MV-4-11 (cell line): ENCODE measurements at regions not wholly inside any gene's neighbourhood (a gene's known extent, or its start where the extent isn't known, plus 50 kb on each side); places are given as distances from the start of the nearest gene placed in this dataset.
"Not testable (repeated sequence)": the region's sequence is repeated elsewhere in the genome, so short reads cannot be mapped to it uniquely, and the experiment has no call there.

Experiments
- DNase-seq: peaks from one replicate; lab custom pipeline; 2025; lab: John Stamatoyannopoulos, UW

DNA sequence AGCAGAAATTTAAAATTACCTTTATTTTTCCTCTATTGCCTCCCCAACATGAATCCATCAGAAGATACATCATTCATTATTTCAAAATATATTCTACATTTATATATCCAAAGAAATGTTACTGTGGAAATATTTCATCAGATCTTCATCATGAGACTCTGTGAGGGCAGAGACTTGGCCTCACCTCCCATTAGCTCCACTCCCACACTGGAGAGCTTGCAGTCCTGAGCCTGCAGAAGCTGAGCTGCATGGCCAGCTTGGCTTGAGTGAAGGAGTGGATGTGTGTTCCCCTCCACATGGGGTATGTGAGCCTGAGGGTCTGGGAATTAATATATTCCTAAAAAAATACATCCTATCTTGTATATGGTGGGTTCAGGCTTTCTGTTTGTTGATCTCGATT is 961.9 kb downstream of the TMEM121 start:
- no peak for DNase-seq

DNA sequence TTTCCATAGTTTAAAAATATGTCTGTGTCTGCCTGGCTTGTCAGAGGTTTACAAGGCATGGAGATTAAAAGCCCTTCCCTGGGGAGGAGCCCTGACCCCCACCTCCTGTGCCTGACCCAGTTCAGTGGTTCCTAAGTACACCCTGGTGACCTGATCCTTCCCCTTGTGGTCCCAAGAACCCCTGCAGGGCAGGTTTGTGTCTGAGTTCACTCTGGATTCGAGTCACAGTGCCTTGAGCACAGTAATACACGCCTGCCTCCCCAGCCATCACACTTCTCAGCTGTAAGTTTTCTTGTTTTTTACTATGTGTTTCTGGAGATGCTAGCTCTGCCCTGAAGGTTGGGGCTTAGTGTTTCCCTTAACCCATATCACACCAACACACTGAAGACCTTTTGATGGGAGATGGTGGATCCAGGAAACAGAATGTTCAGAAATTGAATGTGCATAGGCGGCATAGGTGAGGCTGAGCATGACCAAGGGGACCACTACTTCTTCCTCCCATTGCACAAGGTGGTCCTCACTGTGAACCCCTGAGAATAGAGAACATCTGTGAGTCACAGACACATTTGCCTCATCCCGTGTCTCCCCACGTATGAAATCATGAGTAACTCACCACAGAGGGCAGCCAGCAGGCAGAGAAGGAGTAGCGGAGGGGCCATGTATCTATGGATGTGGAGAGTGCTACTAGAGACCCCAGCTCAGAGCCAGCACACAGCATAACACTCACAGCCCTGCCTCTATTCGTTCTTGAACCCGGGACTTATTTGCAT is 962.9 kb downstream of the TMEM121 start:
- no peak for DNase-seq

DNA sequence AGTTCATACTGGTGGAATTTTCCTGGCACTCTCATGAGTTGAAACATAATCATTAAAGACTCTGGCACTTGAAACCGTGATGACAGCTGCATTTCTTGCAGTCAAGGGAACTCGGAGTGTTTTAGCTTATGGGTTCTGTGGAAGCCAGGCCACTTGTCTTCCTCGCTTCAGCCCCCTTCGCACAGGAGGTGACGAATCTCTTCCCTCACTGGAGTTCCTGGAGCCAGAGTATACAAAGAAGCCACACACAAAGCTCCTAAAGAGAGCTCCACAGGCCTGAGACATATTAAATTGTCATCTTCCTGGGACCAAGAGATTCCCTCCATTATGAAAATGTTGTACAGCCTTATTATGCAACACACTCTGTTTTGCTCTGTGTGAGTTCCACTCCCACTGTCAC is 964.1 kb downstream of the TMEM121 start:
- DNase-seq, result no peak

DNA sequence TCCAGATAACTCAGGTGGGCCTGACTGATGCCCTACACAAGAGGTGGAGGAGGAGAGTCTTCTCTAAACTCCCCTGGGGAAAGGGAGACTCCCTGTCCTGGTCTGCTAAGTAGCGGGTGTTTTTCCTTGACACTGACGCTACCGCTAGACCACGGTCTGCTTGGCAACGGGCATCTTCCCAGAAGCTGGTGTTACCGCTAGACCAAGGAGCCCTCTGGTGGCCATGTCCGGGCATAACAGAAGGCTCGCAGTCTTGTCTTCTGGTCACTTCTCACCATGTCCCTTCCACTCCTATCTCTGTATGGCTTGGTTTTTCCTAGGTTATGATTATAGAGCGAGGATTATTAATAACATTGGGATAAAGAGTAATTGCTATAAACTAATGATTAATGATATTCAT is 965.5 kb downstream of the TMEM121 start:
- DNase-seq, result no peak

DNA sequence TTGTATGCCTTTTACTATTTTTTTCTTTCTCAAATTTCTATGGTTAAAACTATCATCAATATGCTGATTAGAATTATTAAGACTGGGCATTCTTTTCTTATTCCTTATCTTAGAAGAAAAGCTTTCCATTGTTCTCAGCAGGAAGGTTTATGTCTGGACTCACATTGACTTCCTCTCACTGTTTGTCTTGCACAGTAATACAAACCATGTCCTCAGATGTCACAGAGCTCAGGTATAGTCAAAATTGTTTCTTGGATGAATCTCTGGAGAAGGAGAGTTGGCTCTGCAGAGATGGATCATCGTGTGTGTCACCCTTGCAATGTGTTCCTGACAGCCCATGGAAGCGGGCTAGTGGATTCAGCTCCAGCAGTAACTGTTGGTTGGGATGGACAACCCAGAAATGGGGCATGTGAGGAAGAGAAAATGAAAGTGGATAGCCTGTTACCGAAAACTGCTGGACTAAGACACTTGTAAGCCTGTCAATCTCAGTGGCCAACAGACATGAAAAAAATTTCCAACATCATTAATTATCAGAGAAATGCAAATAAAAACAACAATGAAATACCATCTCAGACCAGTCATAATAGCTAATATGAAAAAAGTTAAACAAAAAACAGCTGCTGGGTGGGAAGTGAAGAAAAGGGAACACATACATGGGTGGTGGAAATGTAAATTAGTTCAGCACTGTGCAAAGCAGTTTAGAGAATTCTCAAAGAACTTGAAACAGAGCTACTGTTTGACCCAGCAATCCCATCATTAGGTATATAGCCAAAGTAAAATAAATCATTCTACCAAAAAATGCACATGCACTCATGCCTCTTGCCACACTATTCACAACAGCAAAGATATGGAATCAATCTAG is 967.8 kb downstream of the TMEM121 start:
- DNase-seq, result no peak

DNA sequence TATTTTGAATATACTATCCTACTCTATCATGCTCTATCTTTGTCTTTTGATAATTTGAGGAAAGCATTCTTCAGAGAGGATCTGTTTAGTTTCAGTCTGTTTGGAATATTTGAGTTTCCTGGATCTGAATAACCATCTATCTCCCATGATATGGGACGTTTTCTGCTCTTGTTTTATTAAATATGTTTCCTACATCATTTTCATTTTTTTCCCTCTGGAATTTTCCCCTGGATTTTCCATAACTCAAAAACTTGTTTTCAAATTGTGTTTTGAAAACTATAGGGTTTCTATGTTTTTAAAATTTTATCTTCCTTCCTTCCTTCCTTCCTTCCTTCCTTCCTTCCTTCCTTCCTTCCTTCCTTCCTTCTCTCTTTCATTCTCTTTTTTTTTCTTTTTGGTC is 974.2 kb downstream of the TMEM121 start:
- DNase-seq, result no peak

DNA sequence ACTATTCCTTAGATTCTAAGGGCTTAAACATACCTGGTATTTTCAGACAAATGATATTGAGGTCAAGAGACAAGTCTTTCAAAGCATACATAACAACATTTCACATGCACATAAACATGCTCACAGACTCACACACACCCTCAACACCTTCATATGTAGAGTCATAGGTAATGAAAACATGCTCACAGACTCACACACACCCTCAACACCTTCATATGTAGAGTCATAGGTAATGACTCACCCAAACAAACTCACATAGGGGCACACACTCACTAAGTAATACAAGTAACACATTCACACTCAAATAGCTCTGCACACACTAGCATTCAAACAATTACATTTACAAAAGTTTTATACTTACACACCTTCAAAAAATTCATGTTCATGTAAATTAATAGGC is 975.5 kb downstream of the TMEM121 start:
- DNase-seq, result no peak

DNA sequence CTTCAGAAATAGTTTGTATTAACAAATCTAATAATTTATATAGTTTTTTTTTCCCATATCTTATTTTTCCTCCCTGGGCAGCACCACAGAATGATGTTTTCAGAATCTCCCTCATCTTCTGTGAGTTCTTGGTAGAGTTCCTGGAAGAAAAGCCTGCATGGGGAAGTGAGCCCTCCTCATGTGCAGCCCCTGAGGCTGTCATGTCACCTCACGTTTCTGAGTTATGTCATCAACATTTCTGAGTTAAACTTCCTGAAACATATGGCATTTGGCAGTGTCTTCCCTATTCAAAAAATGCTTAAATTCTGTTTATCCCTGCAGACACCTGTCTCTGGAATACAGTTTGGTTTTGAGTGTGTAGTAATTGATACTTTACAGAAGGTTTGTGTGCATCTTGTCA is 979.0 kb downstream of the TMEM121 start:
- no peak for DNase-seq

DNA sequence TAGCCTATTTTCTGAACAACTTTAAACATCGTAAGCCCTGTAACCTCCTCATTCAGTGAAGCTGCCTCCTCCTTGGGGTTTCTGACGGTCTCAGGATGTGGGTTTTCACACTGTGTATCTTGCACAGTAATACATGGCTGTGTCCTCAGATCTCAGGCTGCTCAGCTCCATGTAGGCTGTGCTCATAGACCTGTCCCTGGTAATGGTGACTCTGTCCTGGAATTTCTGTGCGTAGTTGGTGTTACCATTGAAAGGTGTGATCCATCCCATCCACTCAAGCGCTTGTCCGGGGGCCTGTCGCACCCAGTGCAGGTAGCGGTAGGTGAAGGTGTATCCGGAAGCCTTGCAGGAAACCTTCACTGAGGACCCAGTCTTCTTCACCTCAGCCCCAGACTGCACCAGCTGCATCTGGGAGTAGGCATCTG is 980.5 kb downstream of the TMEM121 start:
- no peak for DNase-seq

DNA sequence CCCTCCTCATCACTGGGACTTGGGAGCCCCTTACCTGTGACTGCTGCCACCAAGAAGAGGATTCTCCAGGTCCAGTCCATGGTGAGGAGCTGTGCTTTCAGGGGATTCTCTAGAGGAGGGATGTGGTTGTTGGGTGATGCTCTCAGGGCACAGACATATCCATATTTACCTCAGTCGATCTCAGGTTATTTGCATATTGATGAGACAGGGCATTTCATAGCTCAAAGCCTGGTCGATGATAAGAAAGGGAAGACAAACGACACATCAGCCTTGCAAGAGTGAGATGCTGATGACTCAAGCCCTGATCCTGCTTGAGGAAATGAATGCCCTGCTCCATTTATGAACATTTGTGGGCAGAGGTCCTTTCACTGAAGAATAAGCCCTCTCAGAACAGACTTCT is 981.0 kb downstream of the TMEM121 start:
- DNase-seq, result no peak

DNA sequence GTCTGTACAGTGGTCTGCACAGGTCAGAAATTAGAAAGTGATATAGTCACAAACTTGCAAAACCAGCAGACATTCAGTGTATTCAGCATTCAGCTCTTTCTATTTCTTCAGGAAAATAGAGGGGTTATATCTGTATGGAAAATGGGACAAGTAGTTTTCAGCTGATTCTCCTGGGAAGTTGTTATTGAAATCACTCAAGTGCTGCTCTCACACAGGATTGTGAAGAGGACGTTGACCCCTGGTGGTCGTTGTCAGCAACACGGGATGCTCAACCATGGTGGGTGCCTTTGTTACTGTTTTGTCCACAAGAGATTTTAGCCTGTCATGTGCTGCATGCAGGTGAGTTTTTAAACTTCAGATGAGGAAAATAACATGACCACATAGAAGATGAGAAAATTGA is 981.8 kb downstream of the TMEM121 start:
- no peak for DNase-seq

DNA sequence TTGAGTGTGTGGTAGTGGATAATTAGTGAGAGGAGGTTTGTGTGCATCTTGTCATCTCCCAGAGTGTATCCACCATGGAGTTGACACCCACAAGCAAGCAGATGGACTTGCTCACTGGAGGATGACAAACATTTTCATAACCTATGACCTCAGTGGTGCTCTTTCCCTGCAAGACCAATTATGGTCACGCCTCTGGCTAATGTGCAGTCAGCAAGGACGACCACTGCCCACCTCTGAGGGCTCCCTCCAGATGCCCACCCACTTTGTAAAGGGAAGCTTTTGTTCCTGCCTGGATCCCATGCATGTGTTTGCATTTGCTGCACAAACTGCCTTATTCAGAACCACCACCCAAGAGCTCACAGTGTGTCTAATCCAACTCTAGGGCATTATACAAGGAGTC is 982.8 kb downstream of the TMEM121 start:
- DNase-seq, result no peak

DNA sequence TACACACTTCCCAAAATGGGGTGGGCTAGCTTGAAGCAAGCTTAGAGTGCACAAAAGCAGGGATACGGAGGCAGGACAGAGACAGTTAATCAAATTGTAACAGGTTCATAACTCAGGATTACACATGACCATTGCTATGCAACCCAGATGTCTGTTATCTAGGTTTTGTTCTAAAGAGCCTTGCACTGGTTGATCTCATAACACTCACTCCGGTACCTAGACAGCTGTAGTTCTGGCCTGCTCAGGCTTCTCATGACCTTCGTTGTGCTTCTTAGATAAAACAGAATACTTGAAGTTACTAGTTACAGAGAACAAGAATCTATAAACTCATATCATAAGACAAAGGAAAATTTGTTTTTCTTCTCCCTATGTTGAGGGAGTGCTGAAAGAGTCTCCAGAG is 983.4 kb downstream of the TMEM121 start:
- DNase-seq, result no peak

DNA sequence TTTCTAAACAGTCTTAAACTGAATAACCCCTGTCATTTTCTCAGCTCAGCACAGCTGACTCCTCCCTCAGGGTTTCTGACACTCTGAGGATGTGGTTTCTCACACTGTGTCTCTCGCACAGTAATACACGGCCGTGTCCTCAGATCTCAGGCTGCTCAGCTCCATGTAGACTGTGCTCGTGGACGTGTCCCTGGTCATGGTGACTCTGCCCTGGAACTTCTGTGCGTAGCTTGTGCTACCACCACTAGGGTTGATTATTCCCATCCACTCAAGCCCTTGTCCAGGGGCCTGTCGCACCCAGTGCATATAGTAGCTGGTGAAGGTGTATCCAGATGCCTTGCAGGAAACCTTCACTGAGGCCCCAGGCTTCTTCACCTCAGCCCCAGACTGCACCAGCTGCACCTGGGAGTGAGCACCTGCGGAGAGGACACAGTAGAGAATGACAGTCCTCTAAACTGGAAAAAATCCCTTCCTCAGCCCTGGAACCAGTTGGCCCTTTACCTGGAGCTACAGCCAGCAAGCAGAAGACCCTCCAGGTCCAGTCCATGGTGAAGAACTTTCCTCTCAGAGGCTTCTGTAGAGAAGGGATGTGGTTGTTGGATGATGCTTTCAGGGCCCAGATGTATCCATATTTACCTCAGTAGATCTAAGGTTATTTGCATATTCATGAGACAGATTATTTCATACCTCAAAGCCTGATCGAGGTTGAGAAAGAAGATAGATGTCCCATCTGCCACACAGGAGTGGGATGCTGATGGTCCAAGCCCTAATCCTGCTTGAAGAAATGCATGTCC is 984.8 kb downstream of the TMEM121 start:
- DNase-seq, result no peak

DNA sequence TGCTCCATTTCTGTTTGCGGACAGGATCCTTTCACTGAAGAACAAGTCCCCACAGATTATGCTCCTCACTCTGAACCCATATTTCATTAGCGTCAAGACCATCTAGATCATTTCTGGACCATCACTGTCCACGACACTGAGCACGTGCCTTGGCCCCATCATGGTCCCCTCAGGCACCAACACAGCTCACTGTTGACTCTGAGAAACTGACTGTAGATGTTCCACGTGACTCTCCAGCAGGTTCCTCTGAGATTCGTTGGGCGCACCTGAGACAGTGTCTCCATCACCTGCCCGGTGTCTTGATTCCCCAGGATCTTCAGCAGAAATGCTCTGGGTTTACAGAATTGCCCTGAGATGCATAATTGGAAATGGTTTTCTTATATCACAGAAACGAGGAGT is 985.4 kb downstream of the TMEM121 start:
- no peak for DNase-seq

DNA sequence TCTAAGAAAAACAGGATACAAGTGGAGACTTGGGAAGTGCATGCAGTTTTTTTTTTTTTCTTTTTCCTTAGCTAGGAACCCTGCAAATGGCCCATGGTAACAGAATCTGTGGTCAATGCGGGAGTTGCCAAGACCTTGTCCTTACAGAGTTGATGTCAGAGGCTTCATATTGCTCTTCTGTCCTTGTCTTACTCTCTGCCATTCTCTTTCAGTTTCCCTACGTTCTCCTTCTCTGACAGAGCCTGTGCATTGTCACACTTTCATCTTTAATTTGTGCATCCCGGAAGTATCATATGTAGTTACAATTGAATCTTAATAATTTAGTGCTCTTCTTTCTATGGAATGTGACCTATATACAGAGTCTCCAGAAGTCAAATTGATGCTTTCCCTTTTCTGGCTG is 986.9 kb downstream of the TMEM121 start:
- DNase-seq, result no peak

DNA sequence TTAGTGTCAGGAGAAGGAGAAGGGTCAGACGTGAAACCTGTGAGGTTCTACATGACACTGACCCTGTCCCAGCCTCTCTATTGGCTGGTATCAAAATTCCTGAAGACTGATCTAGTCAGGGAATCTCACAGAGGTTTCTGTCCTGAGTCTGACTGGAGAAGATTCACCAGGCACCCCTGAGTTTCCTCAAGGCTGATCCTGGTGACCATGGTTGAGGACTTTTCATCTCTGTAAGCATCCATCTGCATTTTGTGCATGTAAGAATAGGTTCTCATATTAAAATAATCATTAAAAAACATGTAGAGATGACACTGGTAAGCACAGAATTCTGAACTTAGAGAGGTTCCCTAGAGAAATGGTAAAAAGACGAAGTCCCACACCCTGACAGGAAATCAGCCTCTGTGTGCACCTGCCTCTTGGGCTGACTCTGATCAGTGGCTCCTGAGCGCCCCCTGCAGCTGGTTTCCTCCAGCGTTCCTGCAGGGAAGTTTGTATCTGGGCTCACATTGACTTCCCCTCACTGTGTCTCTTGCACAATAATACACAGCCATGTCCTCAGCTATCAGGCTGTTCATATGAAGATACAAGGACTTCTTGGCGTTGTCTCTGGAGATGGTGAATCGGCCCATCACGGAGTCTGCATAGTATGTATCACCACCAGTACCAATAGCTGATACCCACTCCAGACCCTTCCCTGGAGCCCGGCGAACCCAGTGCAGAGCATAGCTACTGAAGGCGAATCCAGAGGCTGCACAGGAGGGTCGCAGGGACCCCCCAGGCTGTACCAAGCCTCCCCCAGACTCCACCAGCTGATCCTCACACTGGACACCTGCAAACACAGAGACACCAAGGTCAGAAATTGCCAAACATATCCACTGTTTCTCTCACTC is 991.9 kb downstream of the TMEM121 start:
- peak; percentile 76 for DNase-seq

DNA sequence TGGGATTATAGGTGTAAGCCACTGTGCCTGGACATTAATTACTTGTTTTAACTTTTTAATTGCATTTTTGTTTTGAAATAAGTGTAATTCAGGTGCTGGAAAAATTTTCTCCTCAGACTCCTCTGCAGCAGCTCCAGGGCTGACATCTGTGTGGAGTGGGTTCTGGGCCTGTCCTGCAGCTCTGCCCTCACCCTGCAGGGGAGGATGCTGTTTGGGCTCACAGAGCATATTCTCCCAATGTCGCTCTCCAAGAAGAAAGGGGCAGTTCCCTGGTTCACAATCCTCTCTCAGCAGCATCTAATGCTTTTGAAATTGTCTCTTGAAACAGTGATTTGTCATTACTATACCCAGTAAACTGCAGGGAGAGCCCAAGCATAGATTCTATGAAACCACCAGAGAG is 995.7 kb downstream of the TMEM121 start:
- DNase-seq, result not testable (repeated sequence)

DNA sequence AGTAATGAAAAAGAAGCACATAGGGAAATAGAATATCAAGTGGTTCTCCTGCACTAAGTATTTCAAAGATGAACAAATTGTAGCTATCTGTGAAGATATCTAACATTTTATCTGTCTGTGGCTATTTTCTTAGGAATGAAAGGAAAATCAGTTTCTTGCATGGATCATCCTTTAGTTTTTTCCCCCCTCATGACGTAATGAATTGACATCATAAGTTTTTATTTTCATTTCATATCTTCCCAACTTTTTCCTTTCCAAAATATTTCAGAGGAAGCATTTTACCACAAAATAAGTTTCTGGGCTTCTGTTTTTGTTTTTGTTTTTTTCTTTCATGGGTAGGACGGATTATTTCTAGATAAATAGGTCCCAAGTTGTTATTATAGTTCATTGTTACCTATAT is 996.6 kb downstream of the TMEM121 start:
- no peak for DNase-seq

DNA sequence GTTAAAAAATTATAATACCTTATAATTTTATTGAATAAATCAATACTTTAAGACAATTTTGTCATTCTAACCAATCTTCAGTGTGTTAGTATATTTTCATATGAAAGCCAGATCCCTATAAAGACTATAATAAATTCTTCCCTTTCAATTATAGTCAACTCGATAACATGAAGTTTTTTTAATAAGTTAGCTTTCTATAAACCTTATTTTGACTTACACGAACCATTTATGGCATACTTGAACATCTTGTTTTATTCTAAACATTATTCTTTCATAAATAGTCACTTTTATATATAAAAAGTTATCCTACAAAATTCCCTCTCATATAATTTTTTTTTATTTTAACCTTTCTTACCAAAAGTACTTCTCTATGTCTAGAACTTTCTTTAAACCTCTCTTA is 1002.3 kb downstream of the TMEM121 start:
- no peak for DNase-seq

DNA sequence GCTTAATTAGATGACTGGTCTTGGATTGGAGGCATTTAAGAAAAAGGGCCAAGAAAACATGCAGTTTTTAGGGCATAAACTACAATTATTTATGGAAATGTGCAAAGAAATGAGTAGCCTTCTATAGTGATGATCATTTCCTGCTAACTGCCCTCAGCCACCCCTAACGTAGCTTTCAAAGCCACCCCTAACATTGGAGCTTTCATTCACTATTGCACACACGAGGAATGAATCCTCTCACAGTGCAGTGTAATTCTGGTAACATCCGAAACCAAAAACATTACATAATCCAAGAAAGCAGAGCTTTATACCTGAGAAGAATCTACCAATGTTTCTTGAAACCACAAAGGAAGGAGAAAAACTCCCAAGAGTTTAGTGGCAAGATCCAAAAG is 1003.6 kb downstream of the TMEM121 start:
- DNase-seq, result no peak
